OCI-LY7 (cell line): ENCODE measurements at regions not wholly inside any gene's neighbourhood (a gene's known extent, or its start where the extent isn't known, plus 50 kb on each side); places are given as distances from the start of the nearest gene placed in this dataset.

Source experiments
- BruUV-seq: library from RNA; stranded (reverse); fragments of 400-500 nt; replicated peaks from 2 replicates; lab custom pipeline; 2021; lab: Mats Ljungman, UMichigan
- CTCF ChIA-PET: fragments of 300-600 bp; sonication (Branson Sonifier 250); formaldehyde crosslinking; loops from one replicate; lab custom pipeline; 2022; ENCODE audit warnings: antibody characterized with exemption; ENCODE audit not compliant: unreplicated experiment; lab: Charles Lee
- POLR2A ChIA-PET: fragments of 300-600 bp; sonication (Branson Sonifier 250); formaldehyde crosslinking; loops from one replicate; lab custom pipeline; 2022; ENCODE audit warnings: antibody characterized with exemption; lab: Charles Lee
- DNase-seq: peaks from one replicate; pipeline ENCODE4 v3.0.0-alpha.2; 2015; ENCODE audit warnings: low spot score
- H2AFZ ChIP-seq: fragments of 200-600 bp; sonication (generic), shearing (Covaris generic); 2 replicates; pipeline ENCODE4 v1.6.1; 2014; ENCODE audit warnings: mild to moderate bottlenecking, antibody characterized with exemption, low read length, moderate library complexity
- H3K27ac ChIP-seq: fragments of 200-600 bp; sonication (generic); 2 replicates; pipeline ENCODE4 v1.5.1; 2014; ENCODE audit warnings: mixed run types, low read depth, mild to moderate bottlenecking, moderate library complexity, low read length, inconsistent platforms; ENCODE audit not compliant: poor library complexity, severe bottlenecking
- H3K36me3 ChIP-seq: fragments of 200-600 bp; sonication (generic); 2 replicates; pipeline ENCODE4 v1.6.1; 2014; ENCODE audit warnings: mild to moderate bottlenecking, antibody characterized with exemption, low read length, moderate library complexity, mixed read lengths; ENCODE audit not compliant: insufficient read depth
- H3K4me1 ChIP-seq: fragments of 200-600 bp; sonication (generic); 2 replicates; pipeline ENCODE4 v1.5.1; 2014; ENCODE audit warnings: mild to moderate bottlenecking, low read length; ENCODE audit not compliant: insufficient read depth, poor library complexity, severe bottlenecking
- H3K4me2 ChIP-seq: fragments of 200-600 bp; sonication (generic); 2 replicates; pipeline ENCODE4 v1.6.1; 2014; ENCODE audit warnings: mild to moderate bottlenecking, low read length
- H3K4me3 ChIP-seq: fragments of 200-600 bp; sonication (generic); 2 replicates; pipeline ENCODE4 v1.5.1; 2014; ENCODE audit warnings: mild to moderate bottlenecking, low read depth, low read length; ENCODE audit not compliant: poor library complexity, severe bottlenecking
- H3K79me2 ChIP-seq: fragments of 200-600 bp; sonication (generic); 2 replicates; pipeline ENCODE4 v1.6.1; 2016; ENCODE audit warnings: low read depth, mild to moderate bottlenecking, low read length, moderate library complexity, mixed read lengths; ENCODE audit not compliant: insufficient read depth
- H3K9me2 ChIP-seq: fragments of 200-600 bp; sonication (generic); 2 replicates; pipeline ENCODE4 v1.6.1; 2016; ENCODE audit warnings: mild to moderate bottlenecking, low read length, mixed read lengths; ENCODE audit not compliant: insufficient read depth
- H3K9me3 ChIP-seq: fragments of 200-600 bp; sonication (generic); 2 replicates; pipeline ENCODE4 v1.6.1; 2014; ENCODE audit warnings: mild to moderate bottlenecking, mixed run types, low read length, mixed read lengths
- H4K20me1 ChIP-seq: fragments of 200-600 bp; sonication (generic); 2 replicates; pipeline ENCODE4 v1.6.1; 2014; ENCODE audit warnings: mild to moderate bottlenecking, antibody characterized with exemption, low read length, moderate library complexity, mixed read lengths; ENCODE audit not compliant: insufficient read depth
- CTCF ChIP-seq: fragments of 200-600 bp; sonication (generic); conservative IDR thresholded peaks from 2 replicates; pipeline ENCODE4 v1.5.1; 2014; ENCODE audit warnings: mild to moderate bottlenecking, antibody characterized with exemption, low read length, moderate library complexity, mixed read lengths
- EZH2phosphoT487 ChIP-seq: fragments of 200-600 bp; sonication (generic); IDR thresholded peaks from 2 replicates; pipeline ENCODE4 v1.6.1; 2018; ENCODE audit warnings: low read depth, borderline replicate concordance, mild to moderate bottlenecking, mixed run types, antibody characterized with exemption, low read length, moderate library complexity, mixed read lengths
- intact Hi-C: fragments of 100-400 bp; cut with micrococcal nuclease; formaldehyde crosslinking; loops from one replicate; pipeline ENCODE4 v1.10.0; 2022; ENCODE audit not compliant: unreplicated experiment

- no peak overlapping the region for H3K4me3 ChIP-seq
- H3K4me1 ChIP-seq: no peaks in the 10 kb centered on the region
- no peaks in the 10 kb centered on the region for H4K20me1 ChIP-seq
- H2AFZ ChIP-seq: no peak overlapping the region
- TF ChIP-seq CTCF: no peak
- no peak for TF ChIP-seq EZH2phosphoT487
- ChIA-PET CTCF (no interaction called here), POLR2A (interaction anchor here (1.4 kb wide), 1 partner anchor 9 kb away, joined by 3 read pairs; no protein-coding TSS in a partner anchor)
- intact Hi-C loops: no loop called here
- DNase-seq: no peak
- BruUV-seq: no TSS peak
- no peaks in the 10 kb centered on the region for H3K9me3 ChIP-seq
- no peak overlapping the region for H3K4me2 ChIP-seq
- H3K36me3 ChIP-seq: no peaks in the 10 kb centered on the region
- H3K27ac ChIP-seq: no peak overlapping the region
- no peaks in the 10 kb centered on the region for H3K9me2 ChIP-seq
- no peaks in the 10 kb centered on the region for H3K79me2 ChIP-seq
Observed at GRCh38 chr11:129319201-129319600, 56.4 kb upstream of the BARX2 start.

GRCh38 chr11:129317571-129317970 is 58.1 kb upstream of the BARX2 start:
- Histone ChIP-seq H3K9me3 (no peaks in the 10 kb centered on the region), H3K36me3 (no peaks in the 10 kb centered on the region), H2AFZ (no peak overlapping the region), H3K27ac (no peak overlapping the region), H3K4me3 (no peak overlapping the region), H4K20me1 (no peaks in the 10 kb centered on the region), H3K79me2 (no peaks in the 10 kb centered on the region), H3K4me1 (no peaks in the 10 kb centered on the region), H3K9me2 (no peaks in the 10 kb centered on the region), H3K4me2 (no peak overlapping the region)
- no peak for DNase-seq
- BruUV-seq: no TSS peak
- ChIA-PET POLR2A (interaction anchor here (0.6 kb wide), 2 partner anchors 28 to 45 kb away, joined by 3 read pairs; no protein-coding TSS in a partner anchor), CTCF (no interaction called here)
- intact Hi-C loops: no loop called here
- TF ChIP-seq CTCF (no peak), EZH2phosphoT487 (no peak)

- H3K4me2 ChIP-seq: no peak overlapping the region
- POLR2A ChIA-PET: no interaction called here
Observed at GRCh38 chr11:129316781-129317180, 58.9 kb upstream of the BARX2 start.

More at GRCh38 chr11:129316781-129317180, 58.9 kb upstream of the BARX2 start:
- no TSS peak for BruUV-seq
- Histone ChIP-seq H3K9me3 (no peaks in the 10 kb centered on the region), H3K4me3 (no peak overlapping the region), H4K20me1 (no peaks in the 10 kb centered on the region), H3K36me3 (no peaks in the 10 kb centered on the region), H3K27ac (no peak overlapping the region), H3K9me2 (no peaks in the 10 kb centered on the region), H3K79me2 (no peaks in the 10 kb centered on the region), H3K4me1 (no peaks in the 10 kb centered on the region), H2AFZ (no peak overlapping the region)
- DNase-seq: no peak
- no peak for TF ChIP-seq CTCF
- no peak for TF ChIP-seq EZH2phosphoT487
- intact Hi-C loops: no loop called here
- CTCF ChIA-PET: interaction anchor here (0.7 kb wide), 1 partner anchor 375 kb away, joined by 3 read pairs; no protein-coding TSS in a partner anchor
